Stimulated activated CD4-positive, alpha-beta T cell treated with anti-CD3 and anti-CD28 coated beads, TNF-alpha, amount 100 ng/mL, for 4 hours (primary cell): ENCODE measurements at regions not wholly inside any gene's neighbourhood (a gene's known extent, or its start where the extent isn't known, plus 50 kb on each side); places are given as distances from the start of the nearest gene placed in this dataset.

Experiments
- DNase-seq, 3 experiments: peaks; one replicate each; pipeline ENCODE4 v3.0.0-alpha.2; 2020; ENCODE audit warnings: low read depth in 3 of 3

DNA sequence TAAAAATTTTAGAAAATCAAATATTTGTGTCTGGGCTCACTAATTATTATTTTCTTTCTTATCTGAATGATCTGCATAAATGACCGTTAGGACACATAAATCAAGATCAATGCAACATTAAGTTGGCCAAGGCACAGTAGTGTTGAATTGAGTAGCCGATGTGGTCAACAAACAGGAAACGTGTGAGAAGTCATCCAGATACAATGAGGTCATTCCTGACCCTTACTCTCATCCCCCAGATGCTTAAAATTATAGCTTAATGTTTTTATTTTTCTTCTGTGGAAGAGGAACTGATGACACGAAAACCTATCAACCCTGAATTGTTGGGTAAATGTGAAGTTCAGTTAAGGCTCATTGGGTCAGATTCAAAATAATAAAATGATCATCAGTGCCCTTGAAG is 222.9 kb downstream of the RFC3 start:
- no peak for DNase-seq

DNA sequence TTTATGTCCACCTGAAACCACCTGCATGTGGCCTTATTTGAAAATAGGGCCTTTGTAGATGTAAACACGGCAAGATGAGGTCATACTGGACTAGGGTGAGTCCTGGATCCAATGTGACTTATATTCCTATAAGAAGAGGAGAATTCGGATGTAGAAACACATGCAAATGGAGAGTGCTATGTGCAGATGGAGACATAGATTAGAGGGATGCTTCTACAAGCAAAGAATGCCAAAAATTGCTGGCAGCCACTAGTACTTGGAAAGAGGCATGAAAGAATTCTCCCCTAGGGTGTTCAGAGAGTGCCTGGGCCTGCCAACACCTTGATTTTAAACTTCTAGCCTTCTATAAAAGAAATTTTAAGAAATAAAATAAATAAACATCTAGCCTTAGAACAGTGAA is 226.1 kb downstream of the RFC3 start:
- no peak for DNase-seq

DNA sequence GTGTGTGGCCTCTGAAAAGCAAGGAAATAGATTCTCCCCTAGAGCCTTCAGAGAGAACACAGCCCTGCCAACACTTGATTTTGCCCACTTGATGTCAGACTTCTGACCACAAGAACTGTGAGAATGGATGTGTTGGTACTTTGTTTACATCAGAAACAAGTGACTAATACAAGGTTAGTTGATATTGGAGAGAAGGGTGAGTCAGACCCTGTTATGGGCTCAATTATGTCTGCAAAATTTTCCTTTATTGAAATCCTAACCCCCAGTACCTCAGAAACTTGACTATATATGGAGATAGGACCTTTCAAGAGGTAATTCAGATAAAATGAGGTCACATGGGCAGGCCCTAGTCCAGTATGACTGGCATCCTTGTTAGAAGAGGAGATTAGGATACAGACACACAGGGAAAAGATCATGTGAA is 226.7 kb downstream of the RFC3 start:
- DNase-seq: no peak

DNA sequence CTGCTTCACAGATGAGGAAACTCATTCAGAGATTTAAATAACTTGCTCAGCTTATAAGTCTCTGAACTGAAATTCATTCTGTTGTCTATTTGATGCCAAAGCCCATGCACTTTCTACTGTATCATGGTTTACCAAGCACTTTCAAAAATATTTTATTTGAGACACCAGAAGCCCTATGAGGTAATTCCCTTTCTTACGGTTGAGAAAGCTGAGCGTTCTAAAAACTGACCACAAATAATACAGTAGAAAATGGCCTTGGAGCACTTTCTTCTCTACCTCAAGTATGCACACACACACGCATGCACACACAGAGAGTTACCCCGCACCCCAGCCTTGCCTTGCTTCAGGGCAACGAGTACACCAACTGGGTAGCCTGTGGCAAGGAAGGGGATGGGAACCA is 228.5 kb downstream of the RFC3 start:
- no peak for DNase-seq

DNA sequence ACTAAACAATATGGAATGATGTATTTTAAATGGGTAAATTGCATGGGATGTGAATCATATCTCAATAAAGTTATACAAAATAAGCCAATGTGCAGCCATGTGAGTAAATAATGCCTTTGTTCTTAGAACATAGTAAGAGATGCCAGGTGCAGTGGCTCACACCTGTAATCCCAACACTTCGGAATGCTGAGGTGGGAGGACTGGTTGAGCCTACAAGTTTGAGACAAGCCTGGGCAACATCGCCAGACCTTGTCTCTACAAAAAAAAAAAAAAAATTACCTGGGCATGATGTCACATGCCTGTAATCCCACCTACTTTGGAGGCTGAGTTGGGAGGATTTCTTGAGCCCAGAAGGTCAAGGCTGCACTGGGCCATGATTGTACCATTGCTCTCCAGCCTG is 230.7 kb downstream of the RFC3 start:
- no peak for DNase-seq

DNA sequence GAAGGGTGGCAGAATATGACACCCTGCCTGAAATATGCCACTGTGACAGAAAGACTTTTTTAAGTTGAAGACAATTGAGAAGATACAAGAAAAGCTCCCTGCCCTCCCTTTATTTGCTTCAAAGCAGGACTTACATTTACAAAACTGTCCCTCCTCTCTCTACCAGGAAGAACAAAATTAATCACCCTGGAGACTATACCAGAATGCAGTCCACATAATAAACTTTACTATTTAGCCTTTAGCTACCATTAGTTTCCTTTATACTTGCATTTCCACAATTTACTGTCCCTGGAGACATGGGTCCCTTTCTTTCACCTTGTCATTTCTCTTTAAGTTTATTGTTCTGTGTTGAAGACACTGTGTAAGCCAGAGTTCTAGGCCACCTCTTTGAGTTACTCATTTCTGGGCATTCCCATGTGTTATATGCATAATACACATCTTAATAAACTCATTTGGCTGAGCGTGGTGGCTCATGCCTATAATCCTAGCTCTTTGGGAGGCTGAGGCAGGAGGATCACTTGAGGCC is 238.8 kb downstream of the RFC3 start:
- DNase-seq: no peak

DNA sequence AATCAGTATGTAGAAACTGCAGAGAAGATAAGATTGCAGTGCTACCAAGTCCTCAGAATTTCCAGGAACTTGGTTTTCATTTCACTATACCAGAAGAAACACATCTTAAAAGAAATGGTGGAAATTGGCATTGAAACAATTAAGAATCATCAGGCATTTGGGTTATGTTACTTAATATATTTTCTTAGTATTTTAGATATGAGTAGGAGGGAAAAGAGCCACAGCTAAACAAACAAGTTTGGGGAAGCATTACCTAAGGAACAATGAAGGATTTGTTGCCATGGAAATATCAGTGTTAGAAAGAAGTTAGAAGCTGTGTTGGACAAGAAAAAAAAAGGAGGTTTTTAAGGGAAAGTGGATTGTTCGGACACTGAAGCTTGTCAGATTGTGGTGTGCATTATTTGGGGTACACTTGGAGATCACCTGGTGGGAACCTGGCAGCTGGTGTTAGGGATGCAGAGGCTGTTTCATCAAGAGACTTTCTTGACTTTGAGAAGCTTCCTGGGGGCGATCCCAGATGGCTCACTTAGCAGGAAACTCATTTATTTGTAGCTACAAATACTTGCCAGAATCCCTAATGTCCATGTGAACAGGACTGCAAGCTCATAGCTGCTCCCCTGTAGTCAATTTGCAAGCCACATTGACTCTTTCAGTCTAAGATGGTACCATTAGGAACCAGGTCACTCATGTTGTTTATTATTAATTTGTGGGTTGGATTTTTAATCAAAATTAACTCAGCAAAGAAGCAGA is 246.7 kb downstream of the RFC3 start:
- DNase-seq: no peak

DNA sequence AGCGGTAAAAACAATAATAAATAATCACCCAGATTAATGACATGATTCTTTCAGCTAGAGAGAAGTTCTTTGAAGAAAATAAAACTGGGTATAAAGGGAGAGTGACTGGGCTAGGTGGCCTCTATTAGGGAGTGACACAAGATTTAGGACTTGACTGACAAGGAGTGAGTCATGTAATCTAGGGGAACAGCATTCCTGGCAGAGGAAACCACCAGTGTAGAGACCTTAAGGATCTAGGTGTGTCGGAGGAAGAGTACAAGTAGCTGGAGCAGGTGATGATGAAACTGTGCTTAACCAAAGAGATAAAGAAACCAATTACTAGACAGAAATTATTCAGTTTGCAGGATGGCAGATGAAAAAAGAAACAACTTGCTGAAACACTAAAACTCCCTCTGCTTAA is 248.0 kb downstream of the RFC3 start:
- no peak for DNase-seq

DNA sequence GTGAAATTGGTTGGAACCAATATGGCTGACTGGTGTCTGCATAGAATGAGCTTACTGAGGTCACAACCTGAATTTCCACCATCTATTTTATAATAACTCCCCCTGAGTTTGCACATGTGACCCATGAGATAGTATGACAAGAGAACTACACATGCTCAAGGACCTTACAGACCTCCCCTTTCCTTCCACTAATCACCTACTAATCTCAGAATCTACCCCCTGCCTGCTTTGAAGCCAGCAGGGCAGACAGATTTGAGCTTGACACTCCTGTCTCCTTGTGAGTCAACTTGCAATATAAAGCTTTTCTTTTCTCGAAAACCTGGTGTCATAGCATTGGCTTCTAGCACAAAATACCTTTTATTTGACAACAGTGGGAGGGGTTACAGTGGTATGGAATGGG is 248.4 kb downstream of the RFC3 start:
- no peak for DNase-seq

DNA sequence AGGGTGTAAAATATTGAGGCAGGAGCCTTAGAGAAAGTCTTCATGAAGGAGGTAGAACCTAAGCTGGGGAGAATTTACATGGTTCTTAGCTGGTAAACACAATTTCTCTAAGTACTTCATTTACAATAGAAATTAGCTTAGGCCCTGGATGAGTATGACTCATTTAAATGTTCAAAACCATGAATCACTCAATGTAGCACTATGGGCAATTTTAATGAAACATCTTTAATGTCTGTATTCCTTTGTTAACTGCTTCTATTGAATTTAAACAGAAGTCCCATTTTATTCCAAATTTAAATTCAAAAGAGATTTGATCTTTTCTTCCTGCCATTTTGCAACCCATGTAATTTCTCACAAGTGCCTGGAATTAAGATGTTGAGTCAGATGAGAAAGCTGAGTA is 252.1 kb downstream of the RFC3 start:
- no peak for DNase-seq

DNA sequence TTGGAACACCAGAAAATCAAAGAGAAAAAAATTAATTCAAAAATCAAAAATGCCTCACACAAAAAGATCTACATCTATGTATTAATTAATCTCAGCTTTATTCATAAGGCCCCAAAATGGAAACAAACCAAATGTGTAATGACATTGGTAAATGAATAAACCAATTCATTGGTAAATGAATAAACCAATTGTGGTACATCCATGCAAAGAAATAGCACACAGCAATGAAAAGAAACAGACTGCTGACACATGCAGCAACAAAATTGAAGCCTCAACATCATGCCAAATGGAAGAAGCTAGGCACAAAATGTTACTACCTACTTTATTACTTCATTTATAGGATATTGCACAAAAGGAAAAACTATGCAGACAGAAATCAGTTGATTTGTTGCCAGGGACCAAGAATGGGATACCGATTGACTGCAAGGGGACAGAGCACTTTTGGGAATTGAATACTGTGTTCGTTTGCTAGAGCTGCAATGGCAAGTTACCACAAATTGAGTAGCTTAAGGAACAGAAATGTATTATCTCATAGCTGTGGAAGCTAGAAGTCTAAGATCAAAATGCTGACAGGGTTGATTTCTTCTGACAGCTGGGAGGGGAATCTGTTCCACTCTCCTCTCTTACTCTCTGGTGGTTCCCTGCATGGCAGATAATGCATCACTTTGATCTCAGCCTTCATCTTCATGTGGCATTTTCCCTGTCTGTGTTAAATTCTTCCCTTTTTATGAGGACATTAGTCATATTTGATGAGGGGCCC is 252.8 kb downstream of the RFC3 start:
- no peak for DNase-seq

DNA sequence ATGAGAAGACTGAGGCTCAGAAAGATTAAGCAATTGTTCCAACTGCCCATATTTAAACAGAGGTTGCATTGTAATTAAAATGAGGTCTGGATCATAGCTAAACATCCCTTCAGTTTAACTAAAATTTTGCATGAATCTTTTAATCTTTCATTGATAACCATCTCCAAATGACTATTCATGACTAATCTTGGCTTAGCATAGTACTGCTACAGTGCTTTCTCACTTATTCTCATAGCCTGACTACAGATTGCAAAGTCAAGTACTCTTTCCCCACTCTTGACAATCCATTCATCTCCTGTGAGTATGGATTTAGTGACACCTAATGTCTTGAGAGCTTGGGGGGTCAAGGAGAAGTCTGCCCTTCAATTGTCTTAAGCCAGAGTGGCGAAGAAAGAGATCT is 258.4 kb downstream of the RFC3 start:
- no peak for DNase-seq

DNA sequence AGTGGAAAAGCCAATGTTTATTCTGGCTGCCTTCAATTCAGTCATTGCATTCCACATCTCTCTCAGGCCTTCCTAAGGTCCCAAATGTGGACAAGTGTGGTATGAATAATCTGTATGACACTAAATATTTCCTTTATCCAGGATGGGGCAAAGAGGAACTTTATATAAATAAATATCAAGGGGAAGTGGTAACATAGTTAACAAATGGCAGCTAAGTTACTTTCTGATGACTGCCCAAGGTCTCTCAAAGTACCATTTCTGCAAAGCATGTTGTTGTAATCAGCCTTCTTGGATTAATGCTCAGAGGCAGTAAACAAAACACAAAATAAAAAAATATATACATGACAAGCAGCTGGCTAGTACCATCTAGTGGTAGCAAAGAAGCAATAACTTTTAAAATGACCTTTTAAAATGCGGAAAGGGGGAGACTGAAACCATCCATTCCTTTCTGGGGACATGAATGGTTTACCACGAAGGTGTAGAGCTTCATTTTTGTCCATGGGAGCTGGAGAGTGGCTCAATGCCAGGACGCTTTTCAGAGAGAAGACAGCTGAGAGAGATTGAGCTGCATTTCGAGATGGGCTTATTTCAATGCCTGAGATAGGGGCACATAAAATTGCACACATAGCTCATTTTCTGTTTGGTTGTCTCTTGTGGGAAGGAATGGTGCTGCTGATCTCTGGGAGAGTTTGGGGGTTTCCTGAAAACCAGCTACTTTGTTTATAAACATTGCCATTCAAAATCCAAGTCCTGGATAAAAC is 259.2 kb downstream of the RFC3 start:
- no peak for DNase-seq

DNA sequence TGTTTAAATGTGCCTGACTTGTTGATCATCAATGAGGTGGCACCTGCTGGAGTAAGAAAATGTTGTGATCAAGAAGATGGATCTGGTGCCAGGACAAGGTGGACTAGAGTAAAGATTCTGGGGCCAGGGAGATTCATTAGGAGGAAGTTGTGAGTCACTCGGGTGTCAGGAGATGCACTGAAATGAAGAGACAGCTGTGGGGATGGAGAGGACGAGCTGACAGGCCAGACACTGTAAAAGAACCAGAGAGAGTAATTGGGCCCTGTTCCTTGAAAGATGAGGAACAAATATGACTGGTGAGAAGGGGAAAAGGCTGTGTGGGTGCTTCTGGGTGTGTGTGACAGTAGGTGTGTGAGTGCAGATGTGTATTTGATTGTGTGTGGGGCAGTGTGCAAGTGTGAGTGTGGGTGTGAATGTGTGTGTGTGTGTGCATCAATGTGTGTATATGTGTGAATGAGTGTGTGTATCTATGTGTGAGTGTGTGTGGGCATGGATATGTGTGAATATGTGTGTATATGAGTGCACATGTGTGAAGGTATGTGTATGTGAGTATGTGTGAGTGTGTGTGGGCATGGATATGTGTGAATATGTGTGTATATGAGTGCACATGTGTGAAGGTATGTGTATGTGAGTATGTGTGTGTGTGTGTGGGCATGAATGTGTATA is 260.5 kb downstream of the RFC3 start:
- DNase-seq: no peak

DNA sequence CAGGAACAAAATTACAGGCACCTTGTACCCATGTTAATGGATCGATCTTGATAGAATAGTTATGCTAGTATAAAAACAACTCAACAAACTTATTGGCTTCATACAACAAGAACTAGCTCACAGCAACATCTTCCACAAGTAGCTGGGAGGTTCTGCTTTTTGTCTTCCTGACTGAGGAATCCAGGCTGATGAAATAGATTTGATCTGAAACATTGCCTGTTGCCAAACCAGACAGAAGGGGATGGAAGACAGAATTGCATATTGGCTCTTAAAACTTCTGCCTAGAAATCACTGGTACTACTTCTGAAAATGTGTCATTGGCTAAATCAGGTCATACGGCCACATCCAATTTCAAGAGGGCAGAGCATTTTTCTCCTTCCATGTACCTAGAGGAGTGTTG is 267.3 kb downstream of the RFC3 start:
- DNase-seq: no peak

DNA sequence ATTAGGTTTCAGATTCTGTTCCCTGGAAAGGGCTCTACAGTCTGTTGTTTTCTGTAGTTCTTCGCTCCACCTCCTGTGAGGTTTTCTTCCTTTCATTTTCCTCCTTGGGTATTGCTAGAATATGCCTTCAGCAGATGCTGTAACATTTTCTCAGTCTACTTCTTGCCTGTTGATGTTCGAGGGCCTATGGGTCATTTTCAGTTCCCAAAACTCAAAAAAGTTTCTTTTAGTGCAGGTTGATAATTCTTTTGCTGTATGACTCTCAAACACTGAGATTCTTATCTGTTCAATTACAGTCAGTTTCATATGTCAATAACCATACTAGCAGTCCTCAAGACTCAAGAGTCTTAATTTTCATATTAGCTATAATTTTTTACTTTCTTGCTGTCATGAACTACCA is 268.3 kb downstream of the RFC3 start:
- no peak for DNase-seq

DNA sequence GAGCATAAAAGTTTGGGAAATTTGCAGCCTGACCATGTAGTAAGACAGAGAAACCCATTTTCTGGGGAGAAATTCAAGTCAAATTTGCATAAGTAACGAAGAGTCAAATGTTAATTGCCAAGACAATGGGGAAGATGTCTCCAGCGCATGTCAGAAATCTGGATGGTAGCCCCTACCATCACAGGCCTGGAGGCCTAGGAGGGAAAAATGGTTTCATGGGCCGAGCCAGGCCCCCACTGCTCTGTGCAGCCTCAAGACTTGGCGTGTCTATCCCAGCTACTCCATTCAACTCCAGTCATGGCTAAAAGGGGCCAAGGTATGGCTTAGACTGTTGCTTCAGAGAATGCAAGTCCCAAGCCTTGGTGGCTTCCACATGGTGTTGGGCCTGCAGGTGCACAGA is 269.8 kb downstream of the RFC3 start:
- no peak for DNase-seq

DNA sequence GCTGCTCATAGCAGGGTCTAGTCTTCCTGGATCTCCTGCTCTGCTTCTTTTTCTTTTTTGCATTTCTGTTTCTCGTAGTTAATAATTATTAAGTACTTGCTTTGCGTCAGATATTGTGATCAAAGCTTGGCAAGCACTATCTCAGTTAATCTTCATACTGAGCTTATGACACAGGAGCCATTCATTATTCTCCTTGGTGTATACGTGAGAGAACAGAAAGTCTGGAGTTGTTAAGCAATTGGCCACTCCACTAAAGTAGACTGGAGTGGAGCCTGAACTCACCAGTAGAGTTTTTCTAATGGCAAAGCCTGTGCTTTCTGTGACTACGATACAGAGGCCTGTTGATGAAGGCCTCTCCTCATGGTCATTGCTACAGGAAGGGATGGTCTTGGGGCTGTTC is 285.9 kb downstream of the RFC3 start:
- DNase-seq: no peak

DNA sequence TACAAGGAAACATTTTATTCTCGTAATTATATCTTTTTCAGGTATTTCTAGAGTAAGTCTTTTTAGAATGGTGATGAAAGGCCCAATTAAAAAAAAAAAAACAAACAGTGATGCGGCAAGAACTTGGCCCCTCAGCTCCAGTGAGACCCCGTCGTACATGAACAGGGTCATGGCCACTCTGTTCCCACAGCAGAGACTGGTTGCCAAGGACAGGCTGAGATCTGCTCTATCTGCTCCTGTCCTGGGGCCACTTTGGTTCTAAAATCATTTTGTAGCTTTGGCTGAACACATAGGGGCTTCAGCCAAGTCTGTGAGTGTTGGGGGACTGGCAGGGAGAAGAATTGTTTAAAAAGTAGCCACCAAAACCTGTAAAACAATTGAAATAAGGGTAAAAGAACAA is 286.9 kb downstream of the RFC3 start:
- DNase-seq: no peak

DNA sequence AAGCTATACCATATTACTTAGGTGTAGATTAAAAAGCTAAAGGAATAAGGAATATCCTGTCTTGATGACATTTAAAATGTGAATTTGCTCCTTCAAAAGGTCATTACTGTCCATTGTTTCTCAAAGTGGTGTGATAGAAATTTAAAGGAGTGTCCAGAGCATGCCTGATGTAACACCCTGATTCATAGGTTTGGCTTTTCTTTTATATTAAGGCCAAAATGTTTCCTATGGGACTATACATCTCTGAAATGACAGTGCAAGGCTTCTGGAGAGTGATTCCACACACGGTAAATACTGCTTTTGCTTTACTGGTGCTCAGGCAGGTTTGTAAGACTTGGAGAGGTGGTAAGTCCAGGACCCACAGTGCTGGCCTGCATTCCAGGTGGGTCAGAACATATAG is 289.9 kb downstream of the RFC3 start:
- no peak for DNase-seq

DNA sequence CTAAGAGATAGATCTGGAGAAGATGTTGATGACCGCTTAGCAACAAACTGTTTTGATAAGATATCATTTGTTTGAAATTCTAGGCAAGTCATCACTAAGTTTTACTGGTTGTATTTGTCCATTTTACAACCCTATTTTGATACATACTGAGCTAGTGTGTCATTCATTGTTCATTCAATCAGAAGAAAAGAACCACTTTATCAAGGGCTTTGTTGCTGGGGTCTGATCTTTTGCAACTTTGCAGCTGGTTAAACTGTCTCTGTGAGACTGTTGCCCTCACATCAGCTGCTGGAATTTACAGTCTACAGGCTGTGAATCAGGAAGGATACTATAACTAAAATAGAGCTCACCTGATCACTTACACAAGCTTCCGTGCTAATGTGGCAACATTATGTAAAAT is 290.5 kb downstream of the RFC3 start:
- DNase-seq: no peak

DNA sequence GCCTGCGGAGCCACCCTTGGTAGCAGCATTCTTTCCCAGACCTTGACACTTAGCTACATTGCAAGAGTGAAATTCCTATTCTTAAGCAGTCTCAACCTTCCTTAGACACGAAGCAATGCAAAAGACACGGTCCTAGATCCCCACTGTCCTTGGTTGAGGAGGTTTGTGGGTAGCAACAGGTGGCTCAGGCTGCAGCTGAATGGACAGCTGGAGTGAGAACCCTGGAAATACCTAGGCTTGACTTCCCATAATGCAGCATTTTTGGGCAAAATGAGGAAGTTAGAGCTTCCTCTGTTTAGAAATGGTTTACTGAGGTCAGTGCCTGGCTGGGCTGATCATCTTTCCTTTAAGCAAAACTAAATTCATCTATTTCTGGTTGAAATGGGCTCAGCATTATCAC is 296.6 kb downstream of the RFC3 start:
- no peak for DNase-seq
